GM23248 (cell line): ENCODE measurements at regions not wholly inside any gene's neighbourhood (a gene's known extent, or its start where the extent isn't known, plus 50 kb on each side); places are given as distances from the start of the nearest gene placed in this dataset.
A peak's percentile ranks its signal among the peaks of the same experiment; 100 is the strongest.

Experiments
- DNase-seq: peaks from one replicate; pipeline ENCODE4 v3.0.0-alpha.2; 2015
- H2AFZ ChIP-seq: fragments of 200-600 bp; sonication (generic); 2 replicates; pipeline ENCODE4 v1.6.1; 2016; ENCODE audit warnings: antibody characterized with exemption
- H3F3A ChIP-seq: fragments of 200-600 bp; sonication (generic); 2 replicates; pipeline ENCODE4 v1.6.1; 2016; ENCODE audit warnings: mild to moderate bottlenecking, antibody characterized with exemption, mixed run types; ENCODE audit not compliant: insufficient read depth
- H3K27ac ChIP-seq: fragments of 200-600 bp; sonication (generic); 2 replicates; pipeline ENCODE4 v1.5.1; 2016; ENCODE audit warnings: mild to moderate bottlenecking
- H3K27me3 ChIP-seq: fragments of 200-600 bp; sonication (generic); replicated peaks from 2 replicates; pipeline ENCODE4 v1.6.1; 2016; ENCODE audit warnings: mild to moderate bottlenecking; ENCODE audit not compliant: insufficient read depth
- H3K36me3 ChIP-seq: fragments of 200-600 bp; sonication (generic); 2 replicates; pipeline ENCODE4 v1.6.1; 2016; ENCODE audit warnings: low read depth, mild to moderate bottlenecking
- H3K4me1 ChIP-seq: fragments of 200-600 bp; sonication (generic); 2 replicates; pipeline ENCODE4 v1.6.1; 2016; ENCODE audit warnings: mild to moderate bottlenecking; ENCODE audit not compliant: insufficient read depth
- H3K4me2 ChIP-seq: fragments of 200-600 bp; sonication (generic); one replicate; pipeline ENCODE4 v1.6.1; 2016; ENCODE audit warnings: mild to moderate bottlenecking; ENCODE audit not compliant: unreplicated experiment
- H3K4me3 ChIP-seq: fragments of 200-600 bp; sonication (generic); 2 replicates; pipeline ENCODE4 v1.5.1; 2016; ENCODE audit warnings: mild to moderate bottlenecking
- H3K79me2 ChIP-seq: fragments of 200-600 bp; sonication (generic); 2 replicates; pipeline ENCODE4 v1.6.1; 2016; ENCODE audit warnings: mild to moderate bottlenecking; ENCODE audit not compliant: insufficient read depth
- H3K9ac ChIP-seq: fragments of 200-600 bp; sonication (generic); 2 replicates; pipeline ENCODE4 v1.6.1; 2016; ENCODE audit warnings: mild to moderate bottlenecking
- H3K9me2 ChIP-seq: fragments of 200-600 bp; sonication (generic); 2 replicates; pipeline ENCODE4 v1.6.1; 2016; ENCODE audit warnings: mixed run types, mild to moderate bottlenecking, moderate library complexity; ENCODE audit not compliant: insufficient read depth
- H3K9me3 ChIP-seq: fragments of 200-600 bp; sonication (generic); one replicate; pipeline ENCODE4 v1.6.1; 2017; ENCODE audit warnings: low read depth
- H4K20me1 ChIP-seq: fragments of 200-600 bp; sonication (generic); 2 replicates; pipeline ENCODE4 v1.6.0; 2016; ENCODE audit not compliant: insufficient read depth
- EZH2 ChIP-seq: fragments of 200-600 bp; sonication (generic); IDR thresholded peaks from 2 replicates; pipeline ENCODE4 v1.6.1; 2018; ENCODE audit warnings: antibody characterized with exemption, mild to moderate bottlenecking; ENCODE audit not compliant: insufficient read depth, poor library complexity, severe bottlenecking
- EZH2phosphoT487 ChIP-seq: fragments of 200-600 bp; sonication (generic); IDR thresholded peaks from 2 replicates; pipeline ENCODE4 v1.6.1; 2018; ENCODE audit warnings: antibody characterized with exemption, moderate library complexity, mild to moderate bottlenecking, low read depth; ENCODE audit not compliant: insufficient read depth
- WGBS, 2 experiments: methylation state at CpG; one replicate each; pipeline ENCODE4 v1.1.6; 2015 to 2017; ENCODE audit warnings: low lambda C conversion rate in 2 of 2, low coverage in 1 of 2; ENCODE audit errors: missing lambda C conversion rate in 2 of 2; 5-methylcytosine and 5-hydroxymethylcytosine counted together
- in situ Hi-C: fragments of 300-500 bp; cut with MboI; formaldehyde crosslinking; loops from 2 replicates; pipeline ENCODE4 v1.15.0; 2020

- in situ Hi-C loops = no loop called here
- no peak overlapping the region for H3K9ac ChIP-seq
Measured at GRCh38 chr3:159148466-159148865, 346.6 kb downstream of the MFSD1 start.

GRCh38 chr3:159149131-159149530 is 347.3 kb downstream of the MFSD1 start:
- Histone ChIP-seq H3K4me3 (no peak overlapping the region), H2AFZ (no peak overlapping the region), H3K4me2 (no peak overlapping the region), H3K36me3 (no peaks in the 10 kb centered on the region), H4K20me1 (no peaks in the 10 kb centered on the region), H3F3A (no peaks in the 10 kb centered on the region), H3K9ac (no peak overlapping the region), H3K4me1 (no peaks in the 10 kb centered on the region), H3K9me2 (no peaks in the 10 kb centered on the region; the same call in 1 of the 2 replicates), H3K9me3 (no peaks in the 10 kb centered on the region), H3K79me2 (no peaks in the 10 kb centered on the region), H3K27me3 (no peaks in the 10 kb centered on the region), H3K27ac (no peak overlapping the region)
- TF ChIP-seq EZH2phosphoT487 (no peak), EZH2 (no peak)
- WGBS, 2 experiments = 81 to 85% methylated on average over 7 of the region's 7 CpGs
- in situ Hi-C loops = no loop called here
- no peak for DNase-seq

More at GRCh38 chr3:159148466-159148865, 346.6 kb downstream of the MFSD1 start:
- no peaks in the 10 kb centered on the region for H3K79me2 ChIP-seq
- no peaks in the 10 kb centered on the region for H3F3A ChIP-seq
- H3K9me3 ChIP-seq = no peaks in the 10 kb centered on the region
- no peak overlapping the region for H3K4me2 ChIP-seq
- no peaks in the 10 kb centered on the region for H4K20me1 ChIP-seq
- 86 to 91% methylated on average over 1 of the region's 1 CpG for WGBS, 2 experiments
- H3K4me3 ChIP-seq = no peak overlapping the region
- no peak overlapping the region for H3K27ac ChIP-seq
- H3K9me2 ChIP-seq = no peaks in the 10 kb centered on the region; the same call in 1 of the 2 replicates
- TF ChIP-seq EZH2 = no peak
- TF ChIP-seq EZH2phosphoT487 = no peak
- H3K4me1 ChIP-seq = no peaks in the 10 kb centered on the region
- H3K36me3 ChIP-seq = no peaks in the 10 kb centered on the region
- H2AFZ ChIP-seq = no peak overlapping the region
- DNase-seq = no peak
- no peaks in the 10 kb centered on the region for H3K27me3 ChIP-seq

GRCh38 chr3:159149633-159150032 is 347.8 kb downstream of the MFSD1 start:
- TF ChIP-seq EZH2 (no peak), EZH2phosphoT487 (no peak)
- H3F3A ChIP-seq = no peaks in the 10 kb centered on the region
- no peaks in the 10 kb centered on the region for H3K79me2 ChIP-seq
- no peaks in the 10 kb centered on the region for H3K4me1 ChIP-seq
- in situ Hi-C loops = no loop called here
- WGBS, 2 experiments = 86 to 93% methylated on average over 1 of the region's 1 CpG
- H3K27me3 ChIP-seq = no peaks in the 10 kb centered on the region
- no peak overlapping the region for H3K4me3 ChIP-seq
- H3K9ac ChIP-seq = no peak overlapping the region
- no peak overlapping the region for H2AFZ ChIP-seq
- no peaks in the 10 kb centered on the region for H3K9me3 ChIP-seq
- no peaks in the 10 kb centered on the region for H4K20me1 ChIP-seq
- no peak overlapping the region for H3K27ac ChIP-seq
- H3K9me2 ChIP-seq = no peaks in the 10 kb centered on the region; the same call in 1 of the 2 replicates
- no peak overlapping the region for H3K4me2 ChIP-seq
- no peaks in the 10 kb centered on the region for H3K36me3 ChIP-seq
- no peak for DNase-seq

- WGBS, 2 experiments = 82 to 84% methylated on average over 2 to 3 of the region's 3 CpGs
- H3K4me3 ChIP-seq = no peak overlapping the region
- H3K4me1 ChIP-seq = no peaks in the 10 kb centered on the region
- H3K9me2 ChIP-seq = no peaks in the 10 kb centered on the region; the same call in 1 of the 2 replicates
- no peak overlapping the region for H2AFZ ChIP-seq
- no peak overlapping the region for H3K4me2 ChIP-seq
- H3K36me3 ChIP-seq = no peaks in the 10 kb centered on the region
- H3K79me2 ChIP-seq = no peaks in the 10 kb centered on the region
- TF ChIP-seq EZH2phosphoT487 (no peak), EZH2 (no peak)
- no peak overlapping the region for H3K9ac ChIP-seq
- DNase-seq = no peak
- H3K27me3 ChIP-seq = no peaks in the 10 kb centered on the region
- in situ Hi-C loops = no loop called here
- no peaks in the 10 kb centered on the region for H4K20me1 ChIP-seq
- no peak overlapping the region for H3K27ac ChIP-seq
- H3F3A ChIP-seq = no peaks in the 10 kb centered on the region
- H3K9me3 ChIP-seq = no peaks in the 10 kb centered on the region
Measured at GRCh38 chr3:159150180-159150579, 348.3 kb downstream of the MFSD1 start.

- Histone ChIP-seq H3K4me2 (no peak overlapping the region), H3K27ac (no peak overlapping the region), H3F3A (no peaks in the 10 kb centered on the region), H3K9me3 (no peaks in the 10 kb centered on the region), H3K4me1 (no peaks in the 10 kb centered on the region), H3K9me2 (no peaks in the 10 kb centered on the region), H3K36me3 (no peaks in the 10 kb centered on the region), H2AFZ (no peak overlapping the region), H3K79me2 (no peaks in the 10 kb centered on the region), H4K20me1 (no peaks in the 10 kb centered on the region), H3K9ac (no peak overlapping the region), H3K4me3 (no peak overlapping the region), H3K27me3 (no peaks in the 10 kb centered on the region)
- in situ Hi-C loops = no loop called here
- WGBS, 2 experiments = 41 to 56% methylated on average over 5 of the region's 5 CpGs
- TF ChIP-seq EZH2 (no peak), EZH2phosphoT487 (no peak)
- peak; percentile 2 for DNase-seq
Measured at GRCh38 chr3:159151130-159151529, 349.3 kb downstream of the MFSD1 start.
